Lower lobe of right lung (tissue), 2 donors: ENCODE measurements at regions not wholly inside any gene's neighbourhood (a gene's known extent, or its start where the extent isn't known, plus 50 kb on each side); places are given as distances from the start of the nearest gene placed in this dataset.

Experiments
- ATAC-seq, 2 donors: fragments of 200-7000 bp; cut with Tn5 transposase; one replicate each; pipeline ENCODE4 v1.9.1; 2020 to 2022; ENCODE audit warnings: mild to moderate bottlenecking in 2 of 2, moderate library complexity in 2 of 2
- DNase-seq: peaks from one replicate; pipeline ENCODE4 v3.0.0-alpha.2; 2020
- H3K27ac ChIP-seq: fragments of 200-600 bp; one replicate; pipeline ENCODE4 v1.8.0; 2022
- H3K27me3 ChIP-seq: fragments of 200-600 bp; one replicate; pipeline ENCODE4 v1.8.0; 2022; ENCODE audit warnings: low read depth
- H3K36me3 ChIP-seq: fragments of 200-600 bp; one replicate; pipeline ENCODE4 v1.8.0; 2022; ENCODE audit warnings: mild to moderate bottlenecking
- H3K4me1 ChIP-seq: fragments of 200-600 bp; one replicate; pipeline ENCODE4 v1.8.0; 2022
- H3K4me3 ChIP-seq: fragments of 200-600 bp; one replicate; pipeline ENCODE4 v1.8.0; 2022; ENCODE audit warnings: mild to moderate bottlenecking
- H3K9me3 ChIP-seq: fragments of 200-600 bp; one replicate; pipeline ENCODE4 v1.8.0; 2022
- intact Hi-C: fragments of 100-400 bp; cut with DNase I; formaldehyde crosslinking; loops from one replicate; pipeline ENCODE4 v1.11.0; 2022
- TF ChIP-seq, protein P1 (sequence below): fragments of 200-600 bp; IDR thresholded peaks from one replicate; pipeline ENCODE4 v1.8.0; 2022; ENCODE audit warnings: antibody characterized with exemption, mild to moderate bottlenecking
- donor health status: DM: no; HTN: yes; CAD: no; lungs with severe emphysema.

DNA sequence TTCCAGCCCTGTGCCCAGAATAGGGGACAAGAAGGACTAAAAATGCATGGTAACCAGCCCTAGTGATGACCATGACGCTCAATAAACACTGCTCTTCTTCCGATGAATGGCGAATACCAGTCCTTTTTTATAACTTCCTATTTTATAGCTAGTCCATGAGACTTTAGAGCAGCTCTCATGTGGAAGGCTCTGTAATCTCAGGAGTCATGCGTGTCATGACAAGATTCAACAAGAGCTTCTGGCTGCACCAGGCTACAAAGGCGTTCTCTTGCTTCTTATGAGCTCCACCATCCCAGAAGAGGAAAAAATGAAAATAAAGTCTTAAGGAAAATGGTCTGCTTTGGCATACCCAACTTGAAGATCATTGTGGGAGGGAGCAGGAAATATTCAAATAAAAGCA, 141.0 kb downstream of the TMCO5A start:
- Histone ChIP-seq H3K4me3 (no peak overlapping the region), H3K9me3 (no peaks in the 10 kb centered on the region), H3K27me3 (no peaks in the 10 kb centered on the region), H3K4me1 (peaks cover 34% of the 10 kb centered on the region), H3K27ac (no peak overlapping the region), H3K36me3 (no peaks in the 10 kb centered on the region)
- DNase-seq (no peak), ATAC-seq (no peak)
- intact Hi-C loops: no loop called here
- TF ChIP-seq, protein P1, sequence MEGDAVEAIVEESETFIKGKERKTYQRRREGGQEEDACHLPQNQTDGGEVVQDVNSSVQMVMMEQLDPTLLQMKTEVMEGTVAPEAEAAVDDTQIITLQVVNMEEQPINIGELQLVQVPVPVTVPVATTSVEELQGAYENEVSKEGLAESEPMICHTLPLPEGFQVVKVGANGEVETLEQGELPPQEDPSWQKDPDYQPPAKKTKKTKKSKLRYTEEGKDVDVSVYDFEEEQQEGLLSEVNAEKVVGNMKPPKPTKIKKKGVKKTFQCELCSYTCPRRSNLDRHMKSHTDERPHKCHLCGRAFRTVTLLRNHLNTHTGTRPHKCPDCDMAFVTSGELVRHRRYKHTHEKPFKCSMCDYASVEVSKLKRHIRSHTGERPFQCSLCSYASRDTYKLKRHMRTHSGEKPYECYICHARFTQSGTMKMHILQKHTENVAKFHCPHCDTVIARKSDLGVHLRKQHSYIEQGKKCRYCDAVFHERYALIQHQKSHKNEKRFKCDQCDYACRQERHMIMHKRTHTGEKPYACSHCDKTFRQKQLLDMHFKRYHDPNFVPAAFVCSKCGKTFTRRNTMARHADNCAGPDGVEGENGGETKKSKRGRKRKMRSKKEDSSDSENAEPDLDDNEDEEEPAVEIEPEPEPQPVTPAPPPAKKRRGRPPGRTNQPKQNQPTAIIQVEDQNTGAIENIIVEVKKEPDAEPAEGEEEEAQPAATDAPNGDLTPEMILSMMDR: no peak

DNA sequence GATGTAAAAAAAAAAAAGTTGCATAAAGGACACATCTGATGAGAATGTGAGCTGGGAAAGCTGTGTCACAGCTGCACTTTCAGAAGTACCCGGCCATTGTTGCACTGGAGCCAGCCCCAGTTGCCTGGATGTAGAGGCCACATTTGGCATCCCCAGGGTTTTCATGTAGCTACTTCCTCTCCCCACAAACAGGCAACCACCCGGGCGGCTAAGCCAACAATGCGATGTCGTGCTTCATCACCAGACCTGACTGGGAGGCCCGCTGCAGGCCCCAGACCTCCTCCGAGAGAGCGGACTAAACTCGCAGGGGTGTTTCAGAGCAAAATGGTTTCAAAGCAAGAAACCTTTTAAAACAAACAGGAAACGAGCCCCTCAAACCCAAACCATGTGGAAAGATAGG, 142.3 kb downstream of the TMCO5A start:
- no peaks in the 10 kb centered on the region for H3K36me3 ChIP-seq
- TF ChIP-seq, protein P1: no peak
- ATAC-seq: no peak
- peaks cover 29% of the 10 kb centered on the region for H3K4me1 ChIP-seq
- no peak overlapping the region for H3K27ac ChIP-seq
- intact Hi-C loops: no loop called here
- no peaks in the 10 kb centered on the region for H3K27me3 ChIP-seq
- H3K9me3 ChIP-seq: no peaks in the 10 kb centered on the region
- no peak for DNase-seq
- H3K4me3 ChIP-seq: no peak overlapping the region

DNA sequence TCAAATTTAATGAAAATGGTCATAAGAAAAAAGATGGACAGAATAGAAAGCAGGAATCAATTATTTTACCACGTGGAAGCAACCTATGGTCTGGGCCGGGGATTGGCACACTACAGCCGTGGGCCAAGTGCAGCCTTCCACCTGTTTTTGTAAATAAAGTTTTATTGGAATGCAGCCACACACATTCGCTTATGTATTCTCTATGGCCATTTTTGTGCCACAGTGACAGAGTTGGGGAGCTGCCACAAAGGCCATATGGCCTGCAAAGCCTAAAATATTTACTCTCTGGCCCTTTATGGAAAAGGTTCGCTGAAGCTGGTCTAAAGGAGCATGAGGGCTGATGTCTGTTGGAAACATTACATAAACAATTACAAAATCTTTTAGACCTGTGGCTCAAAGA, 144.8 kb downstream of the TMCO5A start:
- DNase-seq (no peak), ATAC-seq (no peak)
- Histone ChIP-seq H3K27ac (no peak overlapping the region), H3K9me3 (no peaks in the 10 kb centered on the region), H3K4me3 (no peak overlapping the region), H3K4me1 (peaks cover 7% of the 10 kb centered on the region), H3K36me3 (no peaks in the 10 kb centered on the region), H3K27me3 (no peaks in the 10 kb centered on the region)
- TF ChIP-seq, protein P1: no peak
- intact Hi-C loops: no loop called here

DNA sequence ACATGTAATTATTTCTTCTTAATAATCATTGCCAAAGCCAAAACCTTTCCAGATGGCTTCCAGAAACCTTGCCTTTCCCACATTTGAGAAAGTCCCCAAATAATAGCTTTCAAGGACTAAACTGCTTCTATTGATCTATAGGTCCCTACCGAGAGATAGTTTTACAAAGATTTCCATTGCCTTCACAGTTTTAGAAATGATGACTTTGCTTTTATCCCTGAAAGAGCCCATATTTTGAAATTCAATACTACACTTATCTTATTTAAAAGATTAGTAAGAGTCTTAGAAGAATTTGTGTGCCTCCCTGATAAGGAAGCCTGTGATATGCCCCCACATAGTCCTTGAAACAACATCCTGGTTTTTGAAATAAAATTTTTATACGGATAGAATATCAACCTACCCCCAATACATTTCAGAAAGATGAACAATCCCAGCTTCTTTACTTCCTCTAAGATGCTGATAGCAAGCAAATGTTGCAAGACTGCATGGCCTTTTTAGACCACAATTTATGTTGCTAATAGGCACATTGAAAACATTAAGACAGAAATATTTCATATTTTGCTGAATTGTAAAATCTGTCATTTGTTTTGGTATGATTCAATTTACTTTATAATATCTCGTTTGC, 146.3 kb downstream of the TMCO5A start:
- Histone ChIP-seq H3K9me3 (no peaks in the 10 kb centered on the region), H3K4me3 (no peak overlapping the region), H3K4me1 (peaks cover 8% of the 10 kb centered on the region), H3K36me3 (no peaks in the 10 kb centered on the region), H3K27ac (no peak overlapping the region), H3K27me3 (no peaks in the 10 kb centered on the region)
- ATAC-seq (no peak), DNase-seq (no peak)
- TF ChIP-seq, protein P1: no peak
- intact Hi-C loops: no loop called here

DNA sequence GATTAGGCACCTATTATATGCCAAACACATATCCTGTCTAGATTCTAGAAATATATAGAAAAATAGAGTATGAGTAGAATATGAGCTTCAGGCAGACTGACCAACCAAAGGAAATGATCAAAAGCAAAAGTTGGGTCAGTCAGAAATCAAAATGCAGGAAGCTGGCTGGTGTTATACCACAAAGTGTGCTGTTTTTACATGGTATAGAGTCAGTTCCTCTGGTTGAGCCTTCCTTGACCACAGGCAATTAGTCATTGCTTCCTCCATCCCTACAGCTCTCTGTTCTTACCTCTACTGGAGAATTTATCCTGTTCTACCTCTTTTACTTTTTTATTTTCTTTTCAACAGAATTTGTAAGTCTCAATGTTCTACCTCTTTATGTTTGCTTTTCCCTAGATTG, 149.8 kb downstream of the TMCO5A start:
- Histone ChIP-seq H3K4me1 (peaks cover 23% of the 10 kb centered on the region), H3K36me3 (no peaks in the 10 kb centered on the region), H3K27ac (peak overlapping the region; percentile 29), H3K27me3 (no peaks in the 10 kb centered on the region), H3K4me3 (no peak overlapping the region), H3K9me3 (no peaks in the 10 kb centered on the region)
- DNase-seq (no peak), ATAC-seq (peak; percentile 49 to 62)
- intact Hi-C loops: no loop called here
- TF ChIP-seq, protein P1: no peak
